Caco-2 (cell line): ENCODE measurements at regions not wholly inside any gene's neighbourhood (a gene's known extent, or its start where the extent isn't known, plus 50 kb on each side); places are given as distances from the start of the nearest gene placed in this dataset.

ENCODE experiments used
- BruUV-seq: library from RNA; stranded (reverse); fragments of 400-500 nt; replicated peaks from 2 replicates; lab custom pipeline; 2021; lab: Mats Ljungman, UMichigan
- CTCF ChIA-PET: fragments of 300-600 bp; sonication (Branson Sonifier 250); formaldehyde crosslinking; loops from one replicate; lab custom pipeline; 2022; ENCODE audit warnings: antibody characterized with exemption; lab: Charles Lee
- POLR2A ChIA-PET: fragments of 300-600 bp; sonication (Branson Sonifier 250); formaldehyde crosslinking; loops from one replicate; lab custom pipeline; 2022; ENCODE audit warnings: antibody characterized with exemption; lab: Charles Lee
- DNase-seq, 2 experiments: peaks; one replicate each; pipeline versions ENCODE4 v3.0.0 to v3.0.0-alpha.2; 2020 to 2022
- H3K27me3 ChIP-seq: replicated peaks from 2 replicates; pipeline ENCODE4 v1.6.0; 2011; ENCODE audit warnings: low read length; ENCODE audit not compliant: control insufficient read depth, insufficient read depth
- H3K36me3 ChIP-seq: 2 replicates; pipeline ENCODE4 v1.5.1; 2011; ENCODE audit warnings: low read length; ENCODE audit not compliant: control insufficient read depth, insufficient read depth
- H3K4me1 ChIP-seq: fragments of 250-450 bp; sonication (Bioruptor Pico); 2 replicates; pipeline ENCODE4 v1.5.1; 2020; ENCODE audit warnings: mild to moderate bottlenecking
- H3K4me3 ChIP-seq: 2 replicates; pipeline ENCODE4 v1.5.1; 2011; ENCODE audit warnings: low read depth, mild to moderate bottlenecking, control low read depth, low read length
- H3K9me3 ChIP-seq: fragments of 250-450 bp; sonication (Bioruptor Pico); 2 replicates; pipeline ENCODE4 v1.5.1; 2020; ENCODE audit warnings: mild to moderate bottlenecking, moderate library complexity
- H3K27ac Mint-ChIP-seq: one replicate; pipeline ENCODE4 v1.8.0; 2022; ENCODE audit warnings: mixed read lengths; ENCODE audit not compliant: unreplicated experiment
- H3K27me3 Mint-ChIP-seq: one replicate; pipeline ENCODE4 v1.8.0; 2022; ENCODE audit warnings: mixed read lengths; ENCODE audit not compliant: insufficient read depth, unreplicated experiment
- H3K36me3 Mint-ChIP-seq: one replicate; pipeline ENCODE4 v1.8.0; 2022; ENCODE audit warnings: mild to moderate bottlenecking, mixed read lengths; ENCODE audit not compliant: insufficient read depth, unreplicated experiment
- H3K4me1 Mint-ChIP-seq: one replicate; pipeline ENCODE4 v1.8.0; 2022; ENCODE audit warnings: low read depth, mixed read lengths; ENCODE audit not compliant: unreplicated experiment
- H3K4me3 Mint-ChIP-seq: one replicate; pipeline ENCODE4 v1.8.0; 2022; ENCODE audit warnings: mild to moderate bottlenecking, moderate library complexity, mixed read lengths; ENCODE audit not compliant: unreplicated experiment
- H3K9me3 Mint-ChIP-seq: one replicate; pipeline ENCODE4 v1.8.0; 2022; ENCODE audit warnings: mixed read lengths; ENCODE audit not compliant: unreplicated experiment
- intact Hi-C: fragments of 100-400 bp; cut with micrococcal nuclease; formaldehyde crosslinking; loops from one replicate; pipeline ENCODE4 v1.10.0; 2022; ENCODE audit not compliant: unreplicated experiment
- TF ChIP-seq, protein P1 (sequence below), 2 experiments: fragments of 200-600 bp in 1 of 2; IDR thresholded peaks; 1 replicate in 1 of 2; 2 replicates in 1 of 2; pipeline versions ENCODE4 v1.5.1 to v1.8.0; 2011 to 2022; ENCODE audit warnings: antibody characterized with exemption in 1 of 2, control low read depth in 1 of 2, inconsistent platforms in 1 of 2, low read depth in 1 of 2, low read length in 1 of 2, mild to moderate bottlenecking in 1 of 2, moderate library complexity in 1 of 2; ENCODE audit not compliant: insufficient read depth in 1 of 2, severe bottlenecking in 1 of 2, unreplicated experiment in 1 of 2

DNA sequence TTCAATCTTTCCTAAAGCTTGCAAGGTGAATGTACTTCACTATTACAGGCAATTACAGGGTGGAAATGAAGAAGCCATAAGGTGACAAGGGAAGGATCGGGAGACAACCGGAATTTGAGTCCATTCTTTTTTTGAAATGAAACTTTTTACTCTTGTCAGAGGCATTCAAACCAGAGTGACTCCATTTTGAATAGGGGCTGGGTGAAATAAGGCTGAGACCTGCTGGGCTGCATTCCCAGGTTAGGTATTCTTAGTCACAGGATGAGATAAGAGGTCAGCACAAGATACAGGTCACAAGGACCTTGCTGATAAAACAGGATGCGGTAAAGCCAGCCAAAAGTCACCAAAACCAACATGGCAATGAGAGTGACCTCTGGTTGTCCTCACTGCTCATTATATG is 363.3 kb downstream of the TYW1 start:
- H3K36me3 ChIP-seq = no peaks in the 10 kb centered on the region
- Mint-ChIP-seq H3K9me3 (no peaks in the 10 kb centered on the region), H3K27me3 (no peaks in the 10 kb centered on the region), H3K4me1 (peaks cover 23% of the 10 kb centered on the region), H3K27ac (peak overlapping the region; percentile 95), H3K4me3 (peak overlapping the region; percentile 51), H3K36me3 (peaks cover 10% of the 10 kb centered on the region)
- CTCF ChIA-PET = no interaction called here
- no peaks in the 10 kb centered on the region for H3K27me3 ChIP-seq
- H3K9me3 ChIP-seq = peaks cover 19% of the 10 kb centered on the region
- H3K4me1 ChIP-seq = peaks cover 28% of the 10 kb centered on the region
- intact Hi-C loops = no loop called here
- POLR2A ChIA-PET = no interaction called here
- TF ChIP-seq, protein P1, sequence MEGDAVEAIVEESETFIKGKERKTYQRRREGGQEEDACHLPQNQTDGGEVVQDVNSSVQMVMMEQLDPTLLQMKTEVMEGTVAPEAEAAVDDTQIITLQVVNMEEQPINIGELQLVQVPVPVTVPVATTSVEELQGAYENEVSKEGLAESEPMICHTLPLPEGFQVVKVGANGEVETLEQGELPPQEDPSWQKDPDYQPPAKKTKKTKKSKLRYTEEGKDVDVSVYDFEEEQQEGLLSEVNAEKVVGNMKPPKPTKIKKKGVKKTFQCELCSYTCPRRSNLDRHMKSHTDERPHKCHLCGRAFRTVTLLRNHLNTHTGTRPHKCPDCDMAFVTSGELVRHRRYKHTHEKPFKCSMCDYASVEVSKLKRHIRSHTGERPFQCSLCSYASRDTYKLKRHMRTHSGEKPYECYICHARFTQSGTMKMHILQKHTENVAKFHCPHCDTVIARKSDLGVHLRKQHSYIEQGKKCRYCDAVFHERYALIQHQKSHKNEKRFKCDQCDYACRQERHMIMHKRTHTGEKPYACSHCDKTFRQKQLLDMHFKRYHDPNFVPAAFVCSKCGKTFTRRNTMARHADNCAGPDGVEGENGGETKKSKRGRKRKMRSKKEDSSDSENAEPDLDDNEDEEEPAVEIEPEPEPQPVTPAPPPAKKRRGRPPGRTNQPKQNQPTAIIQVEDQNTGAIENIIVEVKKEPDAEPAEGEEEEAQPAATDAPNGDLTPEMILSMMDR (IDR thresholded peaks at IDR 0.05; ENCODE audit: insufficient read depth in 1 of 2, low read depth in 1 of 2, low read length in 1 of 2, severe bottlenecking in 1 of 2, unreplicated experiment in 1 of 2) = no peak
- H3K4me3 ChIP-seq = no peak overlapping the region
- no TSS peak for BruUV-seq
- peak; percentile 73 to 82 for DNase-seq

- Mint-ChIP-seq H3K36me3 (peaks cover 10% of the 10 kb centered on the region), H3K9me3 (no peaks in the 10 kb centered on the region), H3K4me3 (no peak overlapping the region), H3K27me3 (no peaks in the 10 kb centered on the region), H3K4me1 (peaks cover 23% of the 10 kb centered on the region), H3K27ac (peak overlapping the region; percentile 95)
- intact Hi-C loops = no loop called here
- ChIA-PET CTCF (no interaction called here), POLR2A (no interaction called here)
- no TSS peak for BruUV-seq
- TF ChIP-seq, protein P1 (IDR thresholded peaks at IDR 0.05; ENCODE audit: insufficient read depth in 1 of 2, low read depth in 1 of 2, low read length in 1 of 2, severe bottlenecking in 1 of 2, unreplicated experiment in 1 of 2) = no peak
- H3K36me3 ChIP-seq = no peaks in the 10 kb centered on the region
- H3K9me3 ChIP-seq = peaks cover 19% of the 10 kb centered on the region
- DNase-seq = no peak
- no peak overlapping the region for H3K4me3 ChIP-seq
- H3K27me3 ChIP-seq = no peaks in the 10 kb centered on the region
- peaks cover 28% of the 10 kb centered on the region for H3K4me1 ChIP-seq
These were observed 364.5 kb downstream of the TYW1 start for GRCh38 chr7:67361150-67361549.

GRCh38 chr7:67364441-67365017 is 367.9 kb downstream of the TYW1 start:
- POLR2A ChIA-PET = no interaction called here
- Histone ChIP-seq H3K9me3 (peaks cover 2% of the 10 kb centered on the region; the same call in 1 of the 2 replicates), H3K4me1 (peaks cover 17% of the 10 kb centered on the region), H3K4me3 (no peak overlapping the region), H3K36me3 (no peaks in the 10 kb centered on the region), H3K27me3 (no peaks in the 10 kb centered on the region)
- H3K4me3 Mint-ChIP-seq = no peak overlapping the region
- no peaks in the 10 kb centered on the region for H3K9me3 Mint-ChIP-seq
- CTCF ChIA-PET = no interaction called here
- peaks cover 15% of the 10 kb centered on the region for H3K4me1 Mint-ChIP-seq
- BruUV-seq = no TSS peak
- H3K27ac Mint-ChIP-seq = no peak overlapping the region
- DNase-seq = no peak
- intact Hi-C loops = no loop called here
- peaks cover 10% of the 10 kb centered on the region for H3K36me3 Mint-ChIP-seq
- peaks cover 3% of the 10 kb centered on the region for H3K27me3 Mint-ChIP-seq
- TF ChIP-seq, protein P1 (IDR thresholded peaks at IDR 0.05; ENCODE audit: insufficient read depth in 1 of 2, low read depth in 1 of 2, low read length in 1 of 2, severe bottlenecking in 1 of 2, unreplicated experiment in 1 of 2) = no peak
